ENCODE measurements at regions not wholly inside any gene's neighbourhood (a gene's known extent, or its start where the extent isn't known, plus 50 kb on each side); places are given as distances from the start of the nearest gene placed in this dataset.

- DNase-seq = no peak
- no peak overlapping the region for H3K9ac ChIP-seq (ENCODE audit: low read depth, low read length)
- H3K36me3 ChIP-seq (ENCODE audit: insufficient read depth, low read length) = no peaks in the 10 kb centered on the region
- no peaks in the 10 kb centered on the region for H3K9me3 ChIP-seq (ENCODE audit: insufficient read depth, low read length, severe bottlenecking)
- no peak for ATAC-seq (ENCODE audit: insufficient read depth, low read depth)
- H3K4me2 ChIP-seq (ENCODE audit: insufficient read depth, low read length) = no peak overlapping the region
- no peaks in the 10 kb centered on the region for H4K20me1 ChIP-seq (ENCODE audit: insufficient read depth, low read length)
- TF ChIP-seq, protein P1, sequence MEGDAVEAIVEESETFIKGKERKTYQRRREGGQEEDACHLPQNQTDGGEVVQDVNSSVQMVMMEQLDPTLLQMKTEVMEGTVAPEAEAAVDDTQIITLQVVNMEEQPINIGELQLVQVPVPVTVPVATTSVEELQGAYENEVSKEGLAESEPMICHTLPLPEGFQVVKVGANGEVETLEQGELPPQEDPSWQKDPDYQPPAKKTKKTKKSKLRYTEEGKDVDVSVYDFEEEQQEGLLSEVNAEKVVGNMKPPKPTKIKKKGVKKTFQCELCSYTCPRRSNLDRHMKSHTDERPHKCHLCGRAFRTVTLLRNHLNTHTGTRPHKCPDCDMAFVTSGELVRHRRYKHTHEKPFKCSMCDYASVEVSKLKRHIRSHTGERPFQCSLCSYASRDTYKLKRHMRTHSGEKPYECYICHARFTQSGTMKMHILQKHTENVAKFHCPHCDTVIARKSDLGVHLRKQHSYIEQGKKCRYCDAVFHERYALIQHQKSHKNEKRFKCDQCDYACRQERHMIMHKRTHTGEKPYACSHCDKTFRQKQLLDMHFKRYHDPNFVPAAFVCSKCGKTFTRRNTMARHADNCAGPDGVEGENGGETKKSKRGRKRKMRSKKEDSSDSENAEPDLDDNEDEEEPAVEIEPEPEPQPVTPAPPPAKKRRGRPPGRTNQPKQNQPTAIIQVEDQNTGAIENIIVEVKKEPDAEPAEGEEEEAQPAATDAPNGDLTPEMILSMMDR (IDR thresholded peaks at IDR 0.05; ENCODE audit: borderline replicate concordance, extremely low read depth, low read length, poor library complexity, severe bottlenecking) = no peak
- no peak for TF ChIP-seq EZH2 (IDR thresholded peaks at IDR 0.05; ENCODE audit: borderline replicate concordance, low read depth, low read length, severe bottlenecking)
- H3K4me1 ChIP-seq (ENCODE audit: insufficient read depth, low read length) = no peaks in the 10 kb centered on the region
- H3K27me3 ChIP-seq (ENCODE audit: insufficient read depth, low read length, poor library complexity) = peaks cover 1% of the 10 kb centered on the region
- no peaks in the 10 kb centered on the region for H3K79me2 ChIP-seq (ENCODE audit: insufficient read depth, low read length)
- H3K27ac ChIP-seq (ENCODE audit: low read length) = no peak overlapping the region
- H3K4me3 ChIP-seq (ENCODE audit: low read depth in 1 of 2, low read length in 2 of 2) = no peak overlapping the region
- no peak overlapping the region for H2AFZ ChIP-seq (ENCODE audit: low read depth, low read length)
Measured at GRCh38 chr20:50327666-50328065, 137.0 kb downstream of the CEBPB start.

- Histone ChIP-seq H3K27me3 (ENCODE audit: insufficient read depth, low read length, poor library complexity) (peaks cover 4% of the 10 kb centered on the region), H3K4me3 (ENCODE audit: low read depth in 1 of 2, low read length in 2 of 2) (no peak overlapping the region), H4K20me1 (ENCODE audit: insufficient read depth, low read length) (no peaks in the 10 kb centered on the region), H3K27ac (ENCODE audit: low read length) (no peak overlapping the region), H3K9me3 (ENCODE audit: insufficient read depth, low read length, severe bottlenecking) (no peaks in the 10 kb centered on the region), H3K9ac (ENCODE audit: low read depth, low read length) (no peak overlapping the region), H3K36me3 (ENCODE audit: insufficient read depth, low read length) (no peaks in the 10 kb centered on the region), H2AFZ (ENCODE audit: low read depth, low read length) (no peak overlapping the region), H3K4me2 (ENCODE audit: insufficient read depth, low read length) (no peak overlapping the region), H3K4me1 (ENCODE audit: insufficient read depth, low read length) (no peaks in the 10 kb centered on the region), H3K79me2 (ENCODE audit: insufficient read depth, low read length) (no peaks in the 10 kb centered on the region)
- ATAC-seq (ENCODE audit: insufficient read depth, low read depth) = no peak
- no peak for TF ChIP-seq EZH2 (IDR thresholded peaks at IDR 0.05; ENCODE audit: borderline replicate concordance, low read depth, low read length, severe bottlenecking)
- TF ChIP-seq, protein P1 (IDR thresholded peaks at IDR 0.05; ENCODE audit: borderline replicate concordance, extremely low read depth, low read length, poor library complexity, severe bottlenecking) = no peak
- DNase-seq = no peak
Measured at GRCh38 chr20:50328222-50328979, 137.8 kb downstream of the CEBPB start.

- H3K4me2 ChIP-seq (ENCODE audit: insufficient read depth, low read length) = no peak overlapping the region
- no peak overlapping the region for H3K9ac ChIP-seq (ENCODE audit: low read depth, low read length)
- H3K9me3 ChIP-seq (ENCODE audit: insufficient read depth, low read length, severe bottlenecking) = no peaks in the 10 kb centered on the region
- no peaks in the 10 kb centered on the region for H4K20me1 ChIP-seq (ENCODE audit: insufficient read depth, low read length)
- H3K79me2 ChIP-seq (ENCODE audit: insufficient read depth, low read length) = no peaks in the 10 kb centered on the region
- ATAC-seq (ENCODE audit: insufficient read depth, low read depth) (no peak), DNase-seq (no peak)
- TF ChIP-seq, protein P1 (IDR thresholded peaks at IDR 0.05; ENCODE audit: borderline replicate concordance, extremely low read depth, low read length, poor library complexity, severe bottlenecking) = no peak
- no peak for TF ChIP-seq EZH2 (IDR thresholded peaks at IDR 0.05; ENCODE audit: borderline replicate concordance, low read depth, low read length, severe bottlenecking)
- no peaks in the 10 kb centered on the region for H3K4me1 ChIP-seq (ENCODE audit: insufficient read depth, low read length)
- H2AFZ ChIP-seq (ENCODE audit: low read depth, low read length) = no peak overlapping the region
- H3K27ac ChIP-seq (ENCODE audit: low read length) = no peak overlapping the region
- peaks cover 4% of the 10 kb centered on the region for H3K27me3 ChIP-seq (ENCODE audit: insufficient read depth, low read length, poor library complexity)
- H3K4me3 ChIP-seq (ENCODE audit: low read depth in 1 of 2, low read length in 2 of 2) = no peak overlapping the region
- H3K36me3 ChIP-seq (ENCODE audit: insufficient read depth, low read length) = no peaks in the 10 kb centered on the region
Measured at GRCh38 chr20:50328996-50329898, 138.6 kb downstream of the CEBPB start.

All from DND-41 (cell line).